Neural crest cell (in vitro differentiated cells): ENCODE measurements at regions not wholly inside any gene's neighbourhood (a gene's known extent, or its start where the extent isn't known, plus 50 kb on each side); places are given as distances from the start of the nearest gene placed in this dataset.

Source experiments
- DNase-seq: peaks from one replicate; pipeline ENCODE4 v3.0.0; 2021; ENCODE audit warnings: low read depth, mixed read lengths, low spot score
- H3K27ac Mint-ChIP-seq: one replicate; pipeline ENCODE4 v1.8.0; 2021; ENCODE audit warnings: mild to moderate bottlenecking, mixed read lengths; ENCODE audit not compliant: unreplicated experiment
- H3K27me3 Mint-ChIP-seq: 2 replicates; pipeline ENCODE4 v1.8.0; 2021; ENCODE audit warnings: low read depth, mild to moderate bottlenecking, mixed read lengths
- H3K36me3 Mint-ChIP-seq: 2 replicates; pipeline ENCODE4 v1.8.0; 2021; ENCODE audit warnings: low read depth, mild to moderate bottlenecking, mixed read lengths
- H3K4me1 Mint-ChIP-seq: 2 replicates; pipeline ENCODE4 v1.8.0; 2021; ENCODE audit warnings: mixed read lengths
- H3K4me3 Mint-ChIP-seq: one replicate; pipeline ENCODE4 v1.8.0; 2021; ENCODE audit warnings: mild to moderate bottlenecking, mixed read lengths
- H3K9me3 Mint-ChIP-seq: 2 replicates; pipeline ENCODE4 v1.8.0; 2021; ENCODE audit warnings: mixed read lengths
- CTCF ChIP-seq: fragments of 200-600 bp; sonication (generic); conservative IDR thresholded peaks from 2 replicates; pipeline ENCODE4 v1.5.0; 2021; ENCODE audit warnings: antibody characterized with exemption, mild to moderate bottlenecking

DNA sequence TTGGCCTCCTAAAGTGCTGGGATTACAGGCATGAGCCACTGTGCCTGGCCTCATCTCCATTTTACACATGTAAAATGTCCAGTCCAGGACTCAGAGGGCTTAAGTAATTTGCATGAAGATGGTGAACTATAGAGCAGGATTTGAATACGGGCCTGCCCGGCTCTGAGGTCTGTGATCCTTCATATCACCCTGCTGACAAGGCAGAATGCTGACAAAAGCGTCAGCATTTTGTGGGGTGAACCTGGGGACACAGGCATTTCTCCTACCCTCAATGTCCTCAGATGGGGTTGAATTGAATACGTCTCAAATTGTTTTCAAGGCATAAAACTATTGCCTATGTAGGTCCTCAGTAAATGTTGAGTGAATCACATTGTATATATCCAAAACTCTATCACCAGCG lies 57.2 kb upstream of the GATA6 start:
- TF ChIP-seq CTCF: no peak
- Mint-ChIP-seq H3K27ac (no peak overlapping the region), H3K9me3 (no peaks in the 10 kb centered on the region), H3K4me1 (no peaks in the 10 kb centered on the region), H3K36me3 (no peaks in the 10 kb centered on the region), H3K4me3 (no peak overlapping the region), H3K27me3 (no peaks in the 10 kb centered on the region)
- DNase-seq: no peak

DNA sequence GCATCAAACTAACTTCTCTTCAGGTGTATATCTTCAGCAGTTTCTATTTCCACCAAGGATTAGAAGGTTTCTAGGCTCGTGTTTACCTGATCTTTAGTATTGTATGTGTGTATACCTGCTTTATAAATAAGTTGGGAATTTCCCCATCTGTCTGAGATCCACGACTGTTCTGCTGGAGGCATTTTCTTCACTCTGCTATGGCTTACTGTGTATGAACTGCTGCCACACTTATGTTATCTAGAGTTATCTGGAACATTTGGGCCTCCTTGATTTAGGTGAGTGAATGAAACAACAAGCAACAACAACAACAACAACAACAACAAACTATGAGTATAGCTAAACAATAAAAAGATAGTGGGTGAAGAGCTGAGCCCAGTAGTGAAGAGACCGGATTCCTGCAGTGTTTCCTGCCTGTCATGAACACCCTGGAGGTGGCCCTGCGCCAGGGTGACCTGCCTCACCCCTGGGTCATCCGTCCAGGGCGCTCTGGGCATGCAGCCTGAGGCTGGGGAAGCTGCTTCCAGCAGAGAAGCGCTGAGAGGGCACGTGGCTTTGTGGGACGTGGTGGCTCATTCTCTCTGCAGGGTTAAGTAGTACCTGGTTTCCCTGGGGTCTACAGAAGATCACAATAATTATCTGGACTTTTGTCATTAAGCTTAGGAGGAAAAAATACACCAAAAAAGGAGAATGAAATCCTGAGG lies 56.1 kb upstream of the GATA6 start:
- Mint-ChIP-seq H3K27me3 (no peaks in the 10 kb centered on the region), H3K4me3 (no peak overlapping the region), H3K4me1 (no peaks in the 10 kb centered on the region), H3K36me3 (no peaks in the 10 kb centered on the region), H3K9me3 (no peaks in the 10 kb centered on the region), H3K27ac (no peak overlapping the region)
- no peak for DNase-seq
- no peak for TF ChIP-seq CTCF

- no peaks in the 10 kb centered on the region for H3K9me3 Mint-ChIP-seq
- no peaks in the 10 kb centered on the region for H3K4me1 Mint-ChIP-seq
- TF ChIP-seq CTCF: no peak
- H3K36me3 Mint-ChIP-seq: no peaks in the 10 kb centered on the region
- H3K4me3 Mint-ChIP-seq: no peak overlapping the region
- H3K27ac Mint-ChIP-seq: no peak overlapping the region
- no peak for DNase-seq
- no peaks in the 10 kb centered on the region for H3K27me3 Mint-ChIP-seq
Observed at GRCh38 chr18:22114526-22115321, 54.7 kb upstream of the GATA6 start.

DNA sequence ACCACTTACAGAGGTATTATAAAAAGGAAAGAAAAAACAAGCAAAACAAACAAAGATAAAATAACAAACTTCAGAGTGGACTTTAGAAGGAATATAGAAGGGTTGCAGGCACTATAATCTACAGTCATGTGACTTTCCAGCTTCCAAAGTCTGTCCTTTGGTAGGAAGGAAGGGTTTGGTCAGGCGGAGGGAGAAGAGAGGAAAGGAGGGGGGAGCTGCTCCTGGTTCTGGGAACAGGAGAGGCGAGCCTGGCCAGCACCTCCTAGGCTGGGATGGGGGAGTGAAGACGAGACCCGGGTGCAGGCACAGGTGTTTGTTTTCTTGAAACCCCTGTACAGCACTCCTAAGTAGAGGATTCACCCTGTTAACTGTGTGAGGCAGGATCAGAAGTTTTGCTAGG lies 53.8 kb upstream of the GATA6 start:
- no peaks in the 10 kb centered on the region for H3K9me3 Mint-ChIP-seq
- DNase-seq: no peak

More for the DNA sequence above, 53.8 kb upstream of the GATA6 start:
- H3K4me1 Mint-ChIP-seq: no peaks in the 10 kb centered on the region
- H3K27me3 Mint-ChIP-seq: no peaks in the 10 kb centered on the region
- no peak for TF ChIP-seq CTCF
- no peak overlapping the region for H3K4me3 Mint-ChIP-seq
- H3K27ac Mint-ChIP-seq: no peak overlapping the region
- no peaks in the 10 kb centered on the region for H3K36me3 Mint-ChIP-seq
